ENCODE measurements at regions not wholly inside any gene's neighbourhood (a gene's known extent, or its start where the extent isn't known, plus 50 kb on each side); places are given as distances from the start of the nearest gene placed in this dataset.

- DNase-seq (ENCODE audit: low spot score) (no peak), ATAC-seq (ENCODE audit: insufficient number of reproducible peaks, low FRiP score, low read depth) (no peak)
- TF ChIP-seq CTCF (IDR thresholded peaks at IDR 0.05), result no peak
- Histone ChIP-seq H3K4me1 (ENCODE audit: control insufficient read depth in 1 of 2, low read depth in 2 of 2) (no peaks in the 10 kb centered on the region), H3K27ac (no peak overlapping the region), H3K4me3 (no peak overlapping the region), H3K27me3 (replicated peaks; ENCODE audit: insufficient read depth) (no peaks in the 10 kb centered on the region), H3K9me3 (no peaks in the 10 kb centered on the region), H3K36me3 (no peaks in the 10 kb centered on the region)
These were observed 803.9 kb downstream of the C4orf33 start for GRCh38 chr4:129899849-129900248.

GRCh38 chr4:129900430-129900953 is 804.5 kb downstream of the C4orf33 start:
- no peak for TF ChIP-seq CTCF (IDR thresholded peaks at IDR 0.05)
- ATAC-seq (ENCODE audit: insufficient number of reproducible peaks, low FRiP score, low read depth) (no peak), DNase-seq (ENCODE audit: low spot score) (no peak)
- Histone ChIP-seq H3K36me3 (no peaks in the 10 kb centered on the region), H3K27me3 (replicated peaks; ENCODE audit: insufficient read depth) (no peaks in the 10 kb centered on the region), H3K9me3 (no peaks in the 10 kb centered on the region), H3K4me3 (no peak overlapping the region), H3K27ac (no peak overlapping the region), H3K4me1 (ENCODE audit: control insufficient read depth in 1 of 2, low read depth in 2 of 2) (no peaks in the 10 kb centered on the region)

GRCh38 chr4:129901205-129901604 is 805.3 kb downstream of the C4orf33 start:
- DNase-seq (ENCODE audit: low spot score), result no peak
- TF ChIP-seq CTCF (IDR thresholded peaks at IDR 0.05), result no peak
- no peaks in the 10 kb centered on the region for H3K27me3 ChIP-seq (replicated peaks; ENCODE audit: insufficient read depth)
- no peak overlapping the region for H3K4me3 ChIP-seq
- no peak for ATAC-seq (ENCODE audit: insufficient number of reproducible peaks, low FRiP score, low read depth)
- H3K4me1 ChIP-seq (ENCODE audit: control insufficient read depth in 1 of 2, low read depth in 2 of 2), result no peaks in the 10 kb centered on the region
- H3K36me3 ChIP-seq, result no peaks in the 10 kb centered on the region
- H3K27ac ChIP-seq, result no peak overlapping the region
- no peaks in the 10 kb centered on the region for H3K9me3 ChIP-seq

- H3K4me3 ChIP-seq, result no peak overlapping the region
- H3K4me1 ChIP-seq (ENCODE audit: control insufficient read depth in 1 of 2, low read depth in 2 of 2), result no peaks in the 10 kb centered on the region
- DNase-seq (ENCODE audit: low spot score), result no peak
- no peak for ATAC-seq (ENCODE audit: insufficient number of reproducible peaks, low FRiP score, low read depth)
- no peaks in the 10 kb centered on the region for H3K27me3 ChIP-seq (replicated peaks; ENCODE audit: insufficient read depth)
- no peak overlapping the region for H3K27ac ChIP-seq
- H3K36me3 ChIP-seq, result no peaks in the 10 kb centered on the region
- no peaks in the 10 kb centered on the region for H3K9me3 ChIP-seq
- TF ChIP-seq CTCF (IDR thresholded peaks at IDR 0.05), result no peak
These were observed 807.9 kb downstream of the C4orf33 start for GRCh38 chr4:129903861-129904260.

- H3K9me3 ChIP-seq, result no peaks in the 10 kb centered on the region
These were observed 809.3 kb downstream of the C4orf33 start for GRCh38 chr4:129905256-129905655.

More at GRCh38 chr4:129905256-129905655, 809.3 kb downstream of the C4orf33 start:
- Histone ChIP-seq H3K36me3 (no peaks in the 10 kb centered on the region), H3K27me3 (replicated peaks; ENCODE audit: insufficient read depth) (no peaks in the 10 kb centered on the region), H3K27ac (no peak overlapping the region), H3K4me1 (ENCODE audit: control insufficient read depth in 1 of 2, low read depth in 2 of 2) (no peaks in the 10 kb centered on the region), H3K4me3 (no peak overlapping the region)
- DNase-seq (ENCODE audit: low spot score) (no peak), ATAC-seq (ENCODE audit: insufficient number of reproducible peaks, low FRiP score, low read depth) (no peak)
- TF ChIP-seq CTCF (IDR thresholded peaks at IDR 0.05), result no peak

Measured in thoracic aorta (tissue), 2 donors.